ENCODE measurements at regions not wholly inside any gene's neighbourhood (a gene's known extent, or its start where the extent isn't known, plus 50 kb on each side); places are given as distances from the start of the nearest gene placed in this dataset.
"Not testable (repeated sequence)": the region's sequence is repeated elsewhere in the genome, so short reads cannot be mapped to it uniquely, and the experiment has no call there.

- no peak for DNase-seq
These were observed 117.4 kb upstream of the TMEM45B start for GRCh38 chr11:129698212-129698611.

GRCh38 chr11:129699711-129700304, 115.8 kb upstream of the TMEM45B start:
- no peak for DNase-seq

DNA sequence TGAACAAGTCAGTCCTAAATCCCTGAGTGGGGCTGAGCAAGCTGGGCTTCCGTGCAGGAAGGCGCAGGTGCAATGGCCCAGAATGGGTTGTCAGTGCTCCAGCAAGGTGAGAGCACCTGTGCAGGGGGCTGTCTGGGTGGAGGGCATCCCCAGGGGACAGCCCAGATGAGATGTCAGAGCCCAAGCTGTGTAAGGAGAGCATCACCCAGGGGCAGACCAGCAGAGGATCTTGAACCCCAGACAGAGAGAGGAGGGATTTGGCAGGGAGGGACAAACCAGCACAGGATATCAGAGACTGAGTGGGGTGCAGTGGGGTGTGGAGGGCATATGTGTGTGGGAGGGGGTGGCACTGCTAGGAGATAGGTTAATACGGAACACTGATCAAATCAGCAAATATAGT, 114.9 kb upstream of the TMEM45B start:
- no peak for DNase-seq

DNA sequence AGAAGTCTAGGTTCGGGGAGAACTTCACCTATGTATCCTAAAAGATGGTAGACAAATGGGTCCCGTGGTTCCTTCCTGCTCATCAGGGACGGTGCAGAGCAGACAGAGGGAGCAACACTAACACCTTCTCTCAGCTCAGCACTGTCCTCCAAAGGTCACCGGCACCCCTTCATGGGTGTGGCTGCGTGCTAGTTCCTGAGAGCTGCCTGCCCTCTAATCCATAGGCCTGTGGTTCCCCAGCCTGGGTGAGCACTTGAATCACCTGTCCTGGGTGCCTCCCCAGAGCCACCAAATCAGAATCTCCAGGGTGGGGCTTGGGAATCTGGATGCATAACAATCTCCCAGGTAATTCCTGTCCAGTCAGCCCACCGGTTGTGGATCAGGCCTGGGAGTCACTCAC, 113.9 kb upstream of the TMEM45B start:
- DNase-seq = no peak

DNA sequence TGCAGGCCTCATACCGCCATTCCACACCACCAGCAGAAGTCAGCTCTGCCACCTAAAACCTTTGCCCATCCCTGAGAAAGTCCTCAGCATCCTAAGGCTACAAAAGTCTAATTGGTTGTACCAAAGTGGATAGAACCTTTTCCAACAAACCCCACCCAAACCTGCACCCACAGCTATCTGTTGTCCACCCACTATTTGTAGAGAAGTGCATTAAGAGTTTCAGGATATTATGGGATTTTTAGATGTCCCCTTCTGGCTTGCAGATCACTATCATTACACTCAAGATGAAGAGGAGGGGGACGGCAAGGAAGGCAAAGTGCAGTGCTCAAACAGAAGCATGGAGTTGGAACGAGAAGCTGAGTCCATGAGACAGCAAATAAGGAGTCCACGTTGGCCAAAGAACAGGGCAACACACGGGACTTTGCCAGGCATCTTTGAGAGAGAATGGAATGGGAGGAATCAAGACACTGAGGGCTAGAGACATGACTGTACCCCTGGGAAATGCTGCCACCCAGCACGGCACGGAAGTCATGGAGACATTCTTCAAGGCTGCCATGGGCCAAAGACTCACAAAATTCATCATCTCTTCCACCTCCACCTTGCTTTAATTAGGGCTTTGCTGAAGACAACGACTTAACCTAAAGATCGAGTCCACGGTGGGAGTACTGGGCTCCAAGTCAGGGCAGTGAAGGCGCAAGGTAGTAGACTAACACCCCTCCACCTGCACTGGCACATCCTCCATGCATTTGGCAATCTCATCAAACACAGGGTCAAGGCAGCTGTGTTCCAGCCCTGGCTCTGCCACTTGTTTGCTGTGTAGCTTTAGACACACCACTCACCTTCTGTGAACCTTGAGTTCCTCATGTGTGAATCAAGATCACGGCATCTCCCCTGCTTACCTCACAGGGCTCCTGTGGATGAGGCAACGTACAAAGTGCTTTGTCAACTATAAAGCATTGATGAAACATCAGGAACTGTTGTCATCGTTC, 112.9 kb upstream of the TMEM45B start:
- no peak for DNase-seq

DNA sequence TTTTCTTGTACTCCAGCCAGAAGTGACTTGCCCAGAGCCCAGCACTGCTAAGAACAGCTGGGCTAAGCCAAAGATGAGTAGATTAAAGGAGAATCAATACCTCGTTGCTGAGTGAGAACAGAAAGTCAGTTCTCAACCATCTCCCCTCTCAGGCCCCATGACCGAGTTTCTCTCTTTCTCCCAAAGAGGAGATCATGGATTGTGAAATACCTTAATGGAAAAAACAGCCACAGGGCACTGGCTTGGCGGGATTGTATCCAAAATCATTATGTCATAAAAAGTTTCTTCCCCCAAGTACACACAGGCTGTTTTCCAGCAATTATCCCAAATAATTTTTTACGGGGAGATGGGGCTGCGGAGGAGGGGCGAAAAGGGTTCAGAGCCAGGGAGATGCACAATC, 111.8 kb upstream of the TMEM45B start:
- DNase-seq = no peak

DNA sequence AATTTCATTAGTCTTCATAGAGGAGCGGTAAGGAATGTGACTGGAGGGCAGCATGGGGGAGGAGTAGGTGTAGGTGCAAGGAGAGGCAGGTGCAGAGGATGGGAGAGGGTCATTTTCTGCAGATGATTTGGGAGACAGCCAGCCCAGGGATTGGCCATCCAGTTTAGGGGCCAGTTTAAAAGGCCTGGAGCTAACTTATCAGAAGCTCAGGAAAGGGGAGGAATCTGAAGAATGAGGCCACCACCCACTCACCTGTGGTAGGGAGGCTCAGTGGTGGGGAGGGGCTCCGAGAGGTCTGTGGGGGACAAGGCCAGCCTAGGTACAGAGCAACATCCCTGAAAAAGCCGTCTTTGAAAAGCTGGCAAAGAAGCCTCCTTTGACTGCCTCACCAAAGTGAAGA, 110.8 kb upstream of the TMEM45B start:
- DNase-seq = no peak

DNA sequence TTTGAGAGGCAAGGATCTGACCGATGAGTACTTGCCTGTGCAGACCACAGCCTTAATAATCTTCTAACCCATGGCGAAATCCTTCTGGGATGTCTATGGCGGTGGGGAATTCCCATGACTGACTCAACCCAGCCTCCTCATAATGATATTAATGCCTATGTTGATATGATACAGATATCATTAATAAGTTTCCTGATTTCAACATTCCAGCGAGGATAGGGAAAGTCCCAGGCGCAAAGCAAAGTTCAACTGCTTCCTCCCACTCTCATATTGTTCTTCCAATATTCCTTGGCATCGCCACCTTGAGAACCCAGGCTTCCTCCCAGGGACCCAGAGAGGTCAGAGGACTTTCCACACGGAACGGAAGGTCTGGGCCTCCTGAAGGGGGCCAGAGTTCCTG, 110.3 kb upstream of the TMEM45B start:
- no peak for DNase-seq

- no peak for DNase-seq
These were observed 109.7 kb upstream of the TMEM45B start for GRCh38 chr11:129705933-129706332.

GRCh38 chr11:129709801-129710398, 105.7 kb upstream of the TMEM45B start:
- no peak for DNase-seq

- DNase-seq = no peak
These were observed 105.2 kb upstream of the TMEM45B start for GRCh38 chr11:129710423-129710822.

DNA sequence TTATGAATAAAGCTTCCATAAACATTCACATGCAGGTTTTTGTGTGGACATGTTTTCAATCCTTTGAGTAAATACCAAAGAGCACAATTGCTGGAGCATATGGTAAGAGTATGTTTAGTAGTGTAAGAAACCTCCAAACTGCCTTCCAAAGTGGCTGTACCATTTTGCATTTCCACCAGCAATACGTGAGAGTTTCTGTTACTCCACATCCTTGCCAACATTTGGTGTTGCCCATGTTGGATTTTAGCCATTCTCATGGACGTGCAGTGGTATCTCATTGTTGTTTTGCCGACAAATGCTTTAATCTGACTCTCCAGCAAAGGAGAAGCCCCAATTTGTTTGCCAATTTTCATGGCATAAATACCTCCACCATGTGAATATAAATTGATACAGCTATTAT, 103.9 kb upstream of the TMEM45B start:
- DNase-seq = no peak

- DNase-seq = not testable (repeated sequence)
These were observed 103.0 kb upstream of the TMEM45B start for GRCh38 chr11:129712486-129713240.

GRCh38 chr11:129719037-129719436, 96.6 kb upstream of the TMEM45B start:
- DNase-seq = no peak

- no peak for DNase-seq
These were observed 95.5 kb upstream of the TMEM45B start for GRCh38 chr11:129720156-129720555.

DNA sequence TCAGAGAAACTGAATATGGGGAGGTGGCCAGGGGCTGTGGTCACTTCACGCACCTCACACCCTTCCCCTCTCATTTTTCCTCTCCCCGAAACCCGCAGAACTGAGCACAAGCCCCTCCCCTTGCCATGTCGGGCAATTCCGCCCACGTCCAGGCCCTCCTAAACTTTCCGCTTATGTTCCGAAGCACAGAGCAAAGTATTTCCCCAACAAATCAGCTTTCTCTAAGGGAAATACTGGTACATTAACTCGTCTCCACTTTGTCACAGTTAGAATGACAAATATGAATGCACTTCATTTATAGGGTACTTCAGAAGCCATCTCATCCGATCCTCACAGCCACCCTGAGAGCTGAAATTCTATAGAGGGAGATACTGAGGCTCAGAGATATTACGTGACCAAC, 94.7 kb upstream of the TMEM45B start:
- no peak for DNase-seq

DNA sequence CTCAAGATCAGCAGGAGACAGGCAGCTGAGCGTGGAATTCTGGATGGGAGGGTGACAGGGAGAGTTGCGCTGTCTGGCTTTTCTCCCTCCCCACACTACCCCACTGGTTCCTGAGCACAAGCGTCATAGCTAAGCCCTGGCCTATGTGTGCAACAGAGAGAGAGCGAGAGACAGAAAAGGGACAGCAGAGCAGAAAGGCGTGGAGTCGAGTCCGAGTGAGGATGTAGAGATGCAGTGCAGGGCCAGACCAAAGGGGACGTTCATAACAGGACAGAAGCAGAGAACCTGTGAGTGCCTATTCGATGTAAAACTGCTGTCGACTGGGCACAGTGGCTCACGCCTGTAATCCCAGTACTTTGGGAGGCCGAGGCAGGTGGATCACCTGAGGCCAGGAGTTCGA, 94.0 kb upstream of the TMEM45B start:
- no peak for DNase-seq

DNA sequence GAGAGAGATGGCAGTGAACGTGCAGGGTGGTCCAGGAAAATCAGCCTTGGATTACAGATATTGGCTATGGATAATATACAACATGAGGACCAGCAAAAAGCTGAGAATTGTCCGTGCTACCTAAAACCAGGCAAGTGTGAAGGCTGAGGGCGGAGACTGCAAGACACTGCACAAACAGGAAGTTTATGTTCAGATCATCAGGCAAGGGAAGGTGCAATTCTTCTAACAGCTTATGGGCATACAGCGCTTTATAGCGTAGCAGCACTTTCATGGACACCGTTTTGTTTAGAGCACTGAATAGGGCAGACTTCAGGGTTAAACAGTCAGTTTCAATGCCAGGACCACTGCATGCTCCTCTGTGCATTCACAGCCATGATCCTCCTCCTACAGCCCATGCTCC, 93.1 kb upstream of the TMEM45B start:
- no peak for DNase-seq

GRCh38 chr11:129723146-129723760, 92.4 kb upstream of the TMEM45B start:
- DNase-seq = no peak

GRCh38 chr11:129723761-129724162, 91.9 kb upstream of the TMEM45B start:
- no peak for DNase-seq

- no peak for DNase-seq
These were observed 90.8 kb upstream of the TMEM45B start for GRCh38 chr11:129724866-129725265.

Measured in nucleus accumbens (tissue), 56 donors.